Lower lobe of right lung (tissue), 2 donors: ENCODE measurements at regions not wholly inside any gene's neighbourhood (a gene's known extent, or its start where the extent isn't known, plus 50 kb on each side); places are given as distances from the start of the nearest gene placed in this dataset.

ENCODE experiments used
- ATAC-seq, 2 donors: fragments of 200-7000 bp; cut with Tn5 transposase; one replicate each; pipeline ENCODE4 v1.9.1; 2020 to 2022; ENCODE audit warnings: mild to moderate bottlenecking in 2 of 2, moderate library complexity in 2 of 2
- DNase-seq: peaks from one replicate; pipeline ENCODE4 v3.0.0-alpha.2; 2020
- H3K27ac ChIP-seq: fragments of 200-600 bp; one replicate; pipeline ENCODE4 v1.8.0; 2022
- H3K27me3 ChIP-seq: fragments of 200-600 bp; one replicate; pipeline ENCODE4 v1.8.0; 2022; ENCODE audit warnings: low read depth
- H3K36me3 ChIP-seq: fragments of 200-600 bp; one replicate; pipeline ENCODE4 v1.8.0; 2022; ENCODE audit warnings: mild to moderate bottlenecking
- H3K4me1 ChIP-seq: fragments of 200-600 bp; one replicate; pipeline ENCODE4 v1.8.0; 2022
- H3K4me3 ChIP-seq: fragments of 200-600 bp; one replicate; pipeline ENCODE4 v1.8.0; 2022; ENCODE audit warnings: mild to moderate bottlenecking
- H3K9me3 ChIP-seq: fragments of 200-600 bp; one replicate; pipeline ENCODE4 v1.8.0; 2022
- CTCF ChIP-seq: fragments of 200-600 bp; IDR thresholded peaks from one replicate; pipeline ENCODE4 v1.8.0; 2022; ENCODE audit warnings: antibody characterized with exemption, mild to moderate bottlenecking
- intact Hi-C: fragments of 100-400 bp; cut with DNase I; formaldehyde crosslinking; loops from one replicate; pipeline ENCODE4 v1.11.0; 2022
- donor health status: DM: no; HTN: yes; CAD: no; lungs with severe emphysema.

- H3K9me3 ChIP-seq = no peaks in the 10 kb centered on the region
- no peak overlapping the region for H3K27ac ChIP-seq
- H3K36me3 ChIP-seq = no peaks in the 10 kb centered on the region
- H3K27me3 ChIP-seq = peaks cover 55% of the 10 kb centered on the region
- TF ChIP-seq CTCF = no peak
- peaks cover 7% of the 10 kb centered on the region for H3K4me1 ChIP-seq
- no peak overlapping the region for H3K4me3 ChIP-seq
- intact Hi-C loops = no loop called here
- DNase-seq (no peak), ATAC-seq (no peak)
Observed at GRCh38 chr1:18554597-18554996, 73.9 kb downstream of the KLHDC7A start.

GRCh38 chr1:18555036-18555435, 74.3 kb downstream of the KLHDC7A start:
- DNase-seq = no peak
- peaks cover 7% of the 10 kb centered on the region for H3K4me1 ChIP-seq
- no peak overlapping the region for H3K27ac ChIP-seq
- no peak overlapping the region for H3K4me3 ChIP-seq
- H3K36me3 ChIP-seq = no peaks in the 10 kb centered on the region
- intact Hi-C loops = no loop called here
- peaks cover 59% of the 10 kb centered on the region for H3K27me3 ChIP-seq
- no peak for ATAC-seq
- H3K9me3 ChIP-seq = no peaks in the 10 kb centered on the region
- no peak for TF ChIP-seq CTCF

GRCh38 chr1:18556364-18556763, 74.3 kb upstream of the PAX7 start:
- ATAC-seq = no peak
- H3K36me3 ChIP-seq = no peaks in the 10 kb centered on the region
- peaks cover 66% of the 10 kb centered on the region for H3K27me3 ChIP-seq
- H3K9me3 ChIP-seq = no peaks in the 10 kb centered on the region
- peaks cover 7% of the 10 kb centered on the region for H3K4me1 ChIP-seq
- intact Hi-C loops = no loop called here
- no peak overlapping the region for H3K4me3 ChIP-seq
- H3K27ac ChIP-seq = no peak overlapping the region
- no peak for TF ChIP-seq CTCF
- no peak for DNase-seq

- intact Hi-C loops = no loop called here
Observed at GRCh38 chr1:18557621-18558465, 72.8 kb upstream of the PAX7 start.

GRCh38 chr1:18560692-18561091, 70.0 kb upstream of the PAX7 start:
- Histone ChIP-seq H3K4me1 (peaks cover 7% of the 10 kb centered on the region), H3K9me3 (no peaks in the 10 kb centered on the region), H3K4me3 (no peak overlapping the region), H3K27me3 (peaks cover 90% of the 10 kb centered on the region), H3K27ac (no peak overlapping the region), H3K36me3 (no peaks in the 10 kb centered on the region)
- ATAC-seq (no peak), DNase-seq (no peak)
- no peak for TF ChIP-seq CTCF
- intact Hi-C loops = no loop called here

More at GRCh38 chr1:18557621-18558465, 72.8 kb upstream of the PAX7 start:
- DNase-seq = peak; percentile 55
- Histone ChIP-seq H3K4me1 (peaks cover 7% of the 10 kb centered on the region), H3K27ac (no peak overlapping the region), H3K27me3 (peaks cover 78% of the 10 kb centered on the region), H3K36me3 (no peaks in the 10 kb centered on the region), H3K4me3 (no peak overlapping the region), H3K9me3 (no peaks in the 10 kb centered on the region)
- peak; percentile 70 to 77 for ATAC-seq
- no peak for TF ChIP-seq CTCF
